ENCODE measurements at regions not wholly inside any gene's neighbourhood (a gene's known extent, or its start where the extent isn't known, plus 50 kb on each side); places are given as distances from the start of the nearest gene placed in this dataset.

DNA sequence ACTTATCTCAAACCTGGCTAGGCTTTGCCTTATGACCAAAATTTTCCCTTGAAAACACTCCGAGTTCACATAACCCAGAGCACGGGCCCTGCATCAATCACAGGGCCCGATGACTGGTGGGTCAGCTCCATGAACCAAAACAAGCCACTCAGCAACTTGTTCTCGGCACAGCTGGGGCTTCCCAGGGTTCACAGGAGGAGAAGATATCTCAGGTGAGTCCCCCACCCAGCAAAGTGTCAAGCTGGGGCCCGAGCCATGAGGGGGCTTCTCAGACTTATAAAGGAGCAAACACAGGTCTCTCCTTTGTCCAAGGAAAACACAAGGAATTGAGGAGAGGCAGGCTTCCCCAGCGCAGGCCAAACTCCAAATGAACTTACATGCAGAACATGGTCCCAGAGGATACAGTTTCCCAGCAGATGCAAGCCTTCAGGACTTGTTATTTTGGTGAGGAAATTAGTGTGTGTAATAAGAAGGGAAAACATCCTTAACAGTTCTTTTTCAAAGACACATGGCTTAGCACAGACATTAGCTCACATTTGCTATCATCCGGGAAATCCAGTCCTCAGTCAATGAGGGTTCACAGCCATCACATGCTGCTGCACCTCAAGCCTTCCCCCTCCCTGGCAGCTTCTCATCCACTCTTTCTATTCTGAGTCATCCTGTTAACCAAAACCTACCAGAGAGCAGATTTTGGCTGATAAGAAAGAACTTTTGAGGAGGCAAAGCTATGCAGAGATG lies 98.1 kb upstream of the NFIA start:
- peak; percentile 45 for DNase-seq (ENCODE audit: low read depth)

DNA sequence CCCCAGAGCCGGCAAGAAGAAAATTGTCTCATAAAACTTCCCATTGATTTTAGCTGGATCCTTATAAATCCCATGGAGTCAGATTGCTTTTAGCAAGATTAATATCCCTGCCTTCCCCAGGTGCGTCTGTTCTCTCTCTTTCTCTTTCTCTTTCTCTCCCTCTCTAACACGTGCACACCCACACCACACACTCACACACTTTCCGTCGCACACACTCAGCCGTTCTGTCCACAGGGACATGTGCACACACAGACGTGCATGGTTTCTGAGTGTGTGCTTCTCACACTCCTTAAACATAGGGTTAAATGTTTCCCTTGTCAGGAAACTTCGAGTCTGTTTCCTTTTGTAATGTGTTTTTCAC lies 98.7 kb upstream of the NFIA start:
- DNase-seq (ENCODE audit: low read depth): no peak

DNA sequence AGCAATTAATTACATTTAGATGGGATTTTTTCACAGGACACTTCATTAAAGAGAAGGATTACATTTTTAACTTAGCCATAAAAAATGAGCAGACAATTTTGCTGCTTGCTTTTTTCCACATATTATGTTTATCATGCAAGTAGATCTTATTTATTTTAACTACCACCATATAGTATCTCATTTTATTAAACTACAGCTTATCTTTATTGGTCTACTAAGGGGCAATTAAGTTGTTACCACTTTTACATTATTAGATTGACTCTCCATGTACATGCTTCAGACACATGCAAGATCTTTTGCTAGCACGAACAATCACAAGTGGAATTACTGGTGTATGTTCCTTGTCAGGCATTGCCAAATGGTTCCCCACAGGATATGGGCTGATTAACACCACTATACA lies 99.8 kb upstream of the NFIA start:
- no peak for DNase-seq (ENCODE audit: low read depth)

DNA sequence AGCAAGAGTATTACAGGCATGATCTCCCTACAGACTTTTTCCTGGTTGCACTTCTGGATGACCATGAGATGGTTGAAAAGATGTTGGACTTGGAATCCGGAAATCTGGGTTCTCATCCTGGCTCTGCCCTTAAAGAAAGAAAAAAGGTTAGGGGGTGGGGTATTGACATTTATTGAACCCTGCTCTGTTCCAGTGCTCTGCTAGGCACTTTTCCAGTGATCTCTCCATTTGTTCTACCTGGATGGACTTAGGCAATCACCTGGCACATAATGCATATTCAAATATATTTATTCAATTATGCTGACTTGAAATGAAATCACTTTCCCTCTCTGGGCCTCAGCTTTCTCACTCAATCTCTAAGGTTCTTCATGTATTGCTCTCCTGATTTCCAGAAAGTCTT lies 101.0 kb upstream of the NFIA start:
- no peak for DNase-seq (ENCODE audit: low read depth)

DNA sequence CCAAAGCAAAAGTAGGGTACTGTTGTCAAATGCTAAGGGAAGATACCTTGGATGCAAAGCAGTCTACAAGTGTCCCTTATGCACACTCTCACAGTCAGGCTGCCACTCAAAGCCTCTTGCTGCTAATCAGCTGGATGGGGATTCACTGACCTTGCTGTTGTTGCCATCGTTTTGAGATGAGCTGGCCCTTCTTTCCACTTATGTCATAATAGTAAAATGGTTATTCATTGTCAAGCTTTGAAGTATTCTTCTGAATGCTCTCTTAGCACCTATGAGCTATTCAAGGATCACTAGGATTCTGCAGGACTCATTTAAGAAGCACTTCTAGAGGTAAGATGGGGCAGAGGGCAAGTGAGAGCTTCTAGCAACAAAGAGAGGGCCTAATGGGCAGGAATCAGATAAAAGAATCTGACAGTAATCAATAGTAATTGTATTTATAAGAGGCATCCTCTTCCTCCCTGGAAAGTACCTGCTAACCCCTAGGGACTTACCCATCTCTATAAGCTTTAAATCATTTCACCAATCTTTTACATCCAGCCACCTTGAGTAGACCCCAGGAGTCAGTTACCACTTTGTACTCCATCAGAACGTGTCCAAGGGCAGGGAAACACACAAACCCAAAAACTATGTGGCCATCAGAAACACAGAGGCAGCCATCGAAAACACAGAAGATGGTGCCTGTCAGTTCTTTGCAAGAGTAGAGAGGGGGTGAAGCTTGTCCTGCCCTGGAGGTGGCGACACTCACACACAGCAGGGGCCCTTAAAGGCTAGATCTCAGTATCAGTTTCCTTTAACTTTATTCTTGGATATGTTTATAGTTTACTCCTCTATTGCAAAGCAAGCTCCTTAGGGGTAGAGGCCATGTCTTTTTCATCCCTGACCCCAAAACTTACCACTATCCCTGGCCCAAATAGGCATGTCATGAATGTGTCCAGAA lies 103.7 kb upstream of the NFIA start:
- peak; percentile 67 for DNase-seq (ENCODE audit: low read depth)

DNA sequence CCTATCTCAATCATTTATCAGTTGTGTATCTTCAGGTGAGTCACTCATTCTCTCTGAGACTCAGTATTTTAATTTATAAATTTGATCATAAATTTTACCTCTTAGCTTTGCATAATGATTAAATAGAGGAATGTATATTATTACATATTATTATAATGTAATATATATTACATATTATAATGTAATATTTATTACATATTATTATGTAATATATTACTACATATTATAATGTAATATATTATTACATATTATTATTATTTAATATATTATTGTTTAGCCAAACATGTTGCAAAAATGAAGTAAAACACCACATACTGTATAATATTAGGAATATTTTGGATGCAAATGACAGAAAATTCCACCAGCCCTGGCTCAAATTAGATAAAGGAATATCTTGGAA lies 104.7 kb upstream of the NFIA start:
- DNase-seq (ENCODE audit: low read depth): no peak

DNA sequence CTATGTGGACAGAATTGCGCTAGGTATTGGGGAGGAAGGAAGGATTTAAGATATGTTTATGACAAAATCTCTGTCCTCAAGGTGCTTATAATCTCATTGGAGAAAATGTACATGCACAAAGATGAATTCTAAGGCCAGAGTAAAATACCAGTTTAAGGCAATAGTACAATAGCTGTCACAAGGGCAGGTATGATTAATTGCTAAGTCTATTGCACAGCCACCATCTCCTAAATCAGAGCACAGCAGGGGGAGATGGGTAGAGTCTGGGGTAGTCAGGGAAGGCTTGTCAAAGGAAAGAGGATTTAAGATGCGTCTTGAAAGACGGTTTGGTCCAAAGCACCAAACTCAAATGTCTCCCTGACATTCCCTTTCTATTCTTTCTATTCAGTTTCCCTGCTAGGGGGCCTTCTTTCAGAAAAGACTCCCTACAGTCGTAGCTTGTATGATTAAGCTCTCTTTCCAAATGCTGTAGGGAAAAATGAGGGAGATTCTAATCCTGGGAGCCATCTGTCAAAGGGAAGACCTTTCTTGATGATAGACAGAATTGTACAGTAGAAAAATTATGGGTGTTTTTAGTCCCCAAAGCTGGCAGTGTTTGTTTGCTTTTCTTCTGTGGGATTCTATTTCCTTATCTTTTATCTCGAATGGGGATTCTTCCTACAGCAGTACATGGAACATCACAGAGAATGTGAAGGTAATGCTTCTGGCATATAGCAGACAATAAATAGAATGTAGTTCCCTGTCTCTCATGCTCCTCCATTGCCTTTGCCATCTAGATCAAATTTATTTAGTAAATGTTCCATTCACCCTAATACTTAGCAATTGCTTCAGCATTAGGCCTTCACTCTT lies 107.6 kb upstream of the NFIA start:
- no peak for DNase-seq (ENCODE audit: low read depth)

DNA sequence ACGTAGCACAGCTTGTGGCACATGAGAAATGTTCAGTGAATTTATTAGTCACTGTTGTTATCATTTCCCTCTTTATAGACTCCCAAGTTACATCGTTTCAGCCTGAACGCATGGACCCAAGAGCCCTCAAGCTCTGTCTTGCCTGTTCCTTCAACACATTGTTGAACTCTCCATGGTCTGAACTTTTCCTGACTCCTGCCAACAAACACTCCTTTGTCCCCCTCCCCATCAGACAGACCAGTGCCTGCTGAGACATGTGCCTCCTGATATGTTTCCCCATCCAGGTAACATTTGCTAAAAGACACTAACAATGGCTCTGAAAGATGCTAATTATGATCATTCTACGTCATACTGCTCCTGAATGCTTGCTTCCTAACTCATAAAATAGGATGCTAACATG lies 108.7 kb upstream of the NFIA start:
- no peak for DNase-seq (ENCODE audit: low read depth)

DNA sequence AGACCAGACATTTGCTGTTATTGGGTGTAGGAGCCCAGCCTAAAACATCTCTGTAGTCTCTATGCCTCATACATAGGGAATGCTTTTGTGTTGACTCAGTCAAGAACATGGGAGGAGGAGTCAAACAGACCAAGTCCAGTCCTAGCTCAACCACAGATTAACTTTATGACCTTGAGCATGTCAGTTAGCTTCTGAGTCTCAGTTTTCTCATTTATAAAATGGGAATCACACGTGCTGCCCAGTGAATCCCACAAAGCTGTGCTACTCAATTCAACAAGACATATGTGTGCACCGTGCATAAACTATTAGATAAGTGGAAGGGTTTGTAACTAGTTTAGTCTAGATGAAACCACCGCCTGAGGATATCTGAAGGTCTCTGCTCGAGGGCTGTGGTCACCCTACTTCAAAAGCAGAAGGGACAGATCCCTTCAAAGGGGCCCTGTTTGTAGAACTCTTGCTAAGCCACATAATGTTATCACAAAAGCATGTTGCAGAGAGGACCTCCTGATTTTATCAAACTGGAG lies 109.5 kb upstream of the NFIA start:
- DNase-seq (ENCODE audit: low read depth): peak; percentile 93

DNA sequence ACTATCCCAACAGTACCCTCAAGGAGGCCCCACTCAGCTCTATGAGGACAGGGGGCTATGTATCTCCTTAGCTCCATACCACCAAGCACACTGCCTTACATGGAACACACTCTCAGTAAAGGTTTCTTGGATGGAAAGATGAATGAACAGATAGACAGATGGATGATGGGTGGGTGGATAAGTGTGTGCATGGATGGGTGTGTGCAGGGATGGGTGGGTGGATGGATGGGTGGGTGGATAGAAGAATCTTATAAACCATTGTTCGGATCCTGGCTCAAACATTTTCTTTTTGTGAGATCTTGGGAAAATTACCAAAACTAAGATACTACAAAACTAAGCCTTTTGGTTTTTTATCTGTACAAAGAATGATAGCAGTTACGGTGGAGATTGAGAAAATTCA lies 111.0 kb upstream of the NFIA start:
- no peak for DNase-seq (ENCODE audit: low read depth)

DNA sequence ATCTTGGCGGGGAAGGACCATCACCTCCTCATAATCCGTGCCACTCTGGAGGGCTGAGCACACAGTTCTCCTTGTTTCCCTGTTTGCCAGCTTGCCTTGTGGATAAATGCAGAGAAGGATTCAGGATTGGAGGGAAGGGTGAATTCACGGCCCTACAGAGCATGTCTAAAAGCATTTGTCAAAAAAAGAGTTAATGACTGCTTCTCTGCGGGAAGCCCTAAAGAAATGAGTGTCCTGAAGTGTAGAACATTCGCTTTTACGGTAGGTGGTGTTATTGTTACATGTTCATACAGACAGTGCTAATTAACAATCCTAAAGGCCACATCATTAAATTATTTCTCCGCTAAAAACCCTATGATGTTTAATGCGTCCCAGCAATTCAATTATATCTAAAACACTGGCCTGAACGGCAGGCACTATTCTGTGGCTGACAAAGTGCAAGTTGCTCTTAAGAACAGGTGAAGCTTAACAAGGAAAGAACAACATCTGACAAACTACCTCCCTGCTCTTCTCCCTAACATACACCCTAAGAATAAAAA lies 112.3 kb upstream of the NFIA start:
- DNase-seq (ENCODE audit: low read depth): peak; percentile 38

DNA sequence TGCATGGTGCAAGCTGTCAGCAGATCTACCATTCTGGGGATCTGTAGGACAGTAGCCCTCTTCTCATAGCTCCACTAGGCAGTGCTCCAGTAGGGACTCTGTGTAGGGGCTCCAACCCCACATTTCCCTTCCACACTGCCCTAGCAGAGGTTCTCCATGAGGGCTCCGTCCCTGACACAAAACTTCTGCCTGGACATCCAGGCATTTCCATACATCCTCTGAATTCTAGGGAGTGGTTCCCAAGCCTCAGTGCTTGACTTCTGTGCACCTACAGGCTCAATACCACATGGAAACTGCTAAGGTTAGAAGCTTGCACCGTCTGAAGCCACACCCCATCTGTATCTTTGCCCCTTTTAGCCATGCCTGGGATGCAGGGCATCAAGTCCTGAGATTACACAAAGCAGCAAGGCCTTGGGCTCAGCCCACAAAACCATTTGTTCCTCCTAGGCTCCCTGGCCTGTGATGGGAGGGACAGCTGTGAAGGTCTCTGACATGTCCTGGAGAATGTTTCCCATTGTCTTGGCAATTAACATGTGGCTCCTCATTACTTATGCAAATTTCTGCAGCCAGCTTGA lies 117.0 kb upstream of the NFIA start:
- DNase-seq (ENCODE audit: low read depth): no peak

DNA sequence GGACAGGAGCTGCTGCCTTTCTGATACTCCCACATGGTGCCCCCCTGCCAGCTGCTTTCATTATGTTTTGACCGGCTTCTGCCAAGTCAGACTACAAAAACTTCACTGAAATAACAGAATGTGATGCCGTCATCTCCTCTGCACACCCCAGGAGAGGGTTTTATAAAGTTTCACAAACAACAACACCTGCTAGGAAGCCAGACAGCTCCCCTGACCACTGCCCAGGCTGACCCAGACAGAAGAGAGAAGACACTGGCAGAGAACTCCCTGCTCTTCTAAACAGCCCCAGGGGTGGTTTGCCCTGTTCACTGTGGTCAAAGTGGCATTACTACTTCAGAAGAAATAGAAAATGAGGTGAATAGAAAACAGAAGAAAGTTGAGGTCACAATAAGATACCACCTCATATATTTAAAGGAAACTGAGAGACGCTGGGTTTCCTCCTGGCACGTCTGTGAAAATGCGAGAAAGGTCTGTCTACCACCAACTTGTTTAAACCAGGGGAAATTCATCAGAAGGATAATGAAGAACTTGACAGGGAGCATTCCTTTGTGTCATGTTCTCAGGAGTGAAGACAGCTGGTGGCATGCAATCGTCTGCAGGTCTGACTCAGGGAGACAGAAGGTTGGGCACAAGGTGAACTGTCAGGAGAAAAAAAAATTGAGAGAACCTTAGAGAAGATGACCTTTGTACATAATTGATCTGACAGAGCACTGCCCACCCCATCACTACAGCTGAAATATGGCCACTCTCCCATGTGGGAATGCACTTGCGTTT lies 119.0 kb upstream of the NFIA start:
- no peak for DNase-seq (ENCODE audit: low read depth)

DNA sequence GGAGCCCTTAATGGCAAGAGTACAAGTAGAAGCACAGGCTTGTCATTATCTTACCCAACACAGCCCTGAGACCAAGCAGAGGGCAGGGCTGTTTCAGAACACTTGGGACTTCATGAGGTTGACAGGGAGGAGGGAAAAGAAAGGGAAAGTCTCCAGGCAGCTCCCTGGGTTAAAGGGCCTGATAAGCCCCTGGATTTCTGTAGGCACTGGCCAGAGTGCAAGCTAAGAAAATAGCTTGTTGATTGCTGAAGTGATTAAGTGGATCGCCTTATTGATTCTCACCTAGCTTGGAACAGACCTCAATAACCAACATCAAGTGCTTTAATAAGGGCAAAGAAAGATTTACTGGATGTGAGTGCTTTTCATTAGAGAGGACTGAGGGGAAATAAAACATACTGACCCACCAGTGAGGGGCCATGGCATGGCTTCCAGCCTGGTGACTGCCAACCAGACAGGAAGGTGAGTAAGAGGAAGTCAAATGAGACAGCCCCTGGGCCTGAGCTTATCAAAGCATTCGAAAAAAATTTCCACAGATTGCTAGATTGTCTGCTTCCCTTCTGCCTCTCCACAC lies 121.4 kb upstream of the NFIA start:
- peak; percentile 49 for DNase-seq (ENCODE audit: low read depth)

DNA sequence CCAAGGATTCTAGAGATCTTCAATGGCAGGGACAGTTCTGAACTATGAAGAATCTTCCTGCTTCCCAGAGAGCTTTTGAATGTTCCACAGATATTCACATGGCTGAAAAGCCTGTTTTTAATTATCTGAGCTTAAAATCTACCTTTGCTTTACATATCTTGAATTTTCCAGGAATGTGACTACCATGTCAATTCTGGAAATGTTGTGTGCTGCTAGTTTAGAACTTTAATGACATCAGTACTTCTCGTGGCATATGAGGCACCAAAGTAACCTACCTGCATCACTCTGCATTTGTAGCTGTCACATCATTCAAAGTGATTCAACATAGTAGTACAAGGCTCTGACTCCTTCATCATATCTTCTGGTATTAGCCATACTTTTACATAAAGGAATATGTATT lies 122.7 kb upstream of the NFIA start:
- no peak for DNase-seq (ENCODE audit: low read depth)

DNA sequence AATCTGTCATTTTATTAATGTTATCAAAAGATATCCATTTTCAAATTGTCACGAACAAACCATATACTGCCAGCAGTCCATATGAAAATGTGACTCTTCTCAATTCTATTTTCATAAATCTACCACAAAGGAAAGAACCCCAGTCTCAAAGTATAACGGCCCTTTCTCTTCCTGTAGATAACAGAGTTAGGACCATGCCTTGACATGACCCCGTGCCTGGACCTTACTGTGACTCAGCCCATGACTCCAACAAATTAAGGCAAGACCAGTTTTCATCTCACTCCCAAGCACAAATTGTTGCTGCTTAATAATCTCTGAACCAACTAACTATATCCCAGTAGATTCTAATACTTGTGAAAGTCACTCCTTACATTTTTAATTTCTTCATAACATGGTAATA lies 124.4 kb upstream of the NFIA start:
- no peak for DNase-seq (ENCODE audit: low read depth)

DNA sequence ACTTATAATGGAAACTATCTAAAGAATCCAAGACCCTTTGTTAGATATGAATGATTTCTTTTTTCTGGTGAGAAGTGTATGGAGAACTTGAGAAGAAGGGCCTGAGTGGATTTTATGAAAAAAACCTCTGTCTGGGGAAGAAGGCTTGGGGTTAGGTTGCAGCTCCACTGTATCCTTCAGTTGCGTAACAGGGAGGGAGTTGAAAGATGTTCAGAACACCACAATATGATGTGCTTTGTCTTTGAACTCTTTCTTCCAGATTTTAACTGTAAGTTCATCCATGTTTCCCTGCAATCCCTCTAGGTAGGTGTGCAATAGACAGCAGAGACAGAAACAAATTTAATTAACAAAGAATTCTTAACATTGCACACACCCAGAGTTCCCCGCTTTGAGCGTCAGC lies 125.8 kb upstream of the NFIA start:
- no peak for DNase-seq (ENCODE audit: low read depth)

DNA sequence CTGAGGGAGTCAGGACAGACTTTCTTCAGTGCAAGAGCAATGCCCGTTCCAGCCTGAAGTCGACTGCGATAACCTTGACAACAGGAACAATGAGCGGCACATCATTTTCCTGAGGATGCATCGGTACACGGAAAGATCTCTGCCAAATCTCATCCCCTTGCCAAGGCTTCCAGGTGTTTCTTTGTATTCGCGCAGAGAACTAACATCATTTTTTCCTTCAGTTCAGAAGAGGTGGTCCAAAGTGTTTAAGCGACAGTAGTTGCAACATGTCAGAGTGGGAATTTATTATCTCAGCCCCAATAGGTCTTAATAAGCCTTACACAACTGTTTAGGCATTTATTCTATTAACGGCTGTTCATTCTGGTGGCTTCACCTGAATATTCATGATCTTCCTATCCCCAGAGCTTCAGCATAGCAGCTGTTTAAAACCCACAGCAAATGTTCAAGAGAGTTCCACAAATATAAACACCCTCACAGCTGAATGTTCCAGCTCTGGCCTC lies 129.7 kb upstream of the NFIA start:
- DNase-seq (ENCODE audit: low read depth): no peak

DNA sequence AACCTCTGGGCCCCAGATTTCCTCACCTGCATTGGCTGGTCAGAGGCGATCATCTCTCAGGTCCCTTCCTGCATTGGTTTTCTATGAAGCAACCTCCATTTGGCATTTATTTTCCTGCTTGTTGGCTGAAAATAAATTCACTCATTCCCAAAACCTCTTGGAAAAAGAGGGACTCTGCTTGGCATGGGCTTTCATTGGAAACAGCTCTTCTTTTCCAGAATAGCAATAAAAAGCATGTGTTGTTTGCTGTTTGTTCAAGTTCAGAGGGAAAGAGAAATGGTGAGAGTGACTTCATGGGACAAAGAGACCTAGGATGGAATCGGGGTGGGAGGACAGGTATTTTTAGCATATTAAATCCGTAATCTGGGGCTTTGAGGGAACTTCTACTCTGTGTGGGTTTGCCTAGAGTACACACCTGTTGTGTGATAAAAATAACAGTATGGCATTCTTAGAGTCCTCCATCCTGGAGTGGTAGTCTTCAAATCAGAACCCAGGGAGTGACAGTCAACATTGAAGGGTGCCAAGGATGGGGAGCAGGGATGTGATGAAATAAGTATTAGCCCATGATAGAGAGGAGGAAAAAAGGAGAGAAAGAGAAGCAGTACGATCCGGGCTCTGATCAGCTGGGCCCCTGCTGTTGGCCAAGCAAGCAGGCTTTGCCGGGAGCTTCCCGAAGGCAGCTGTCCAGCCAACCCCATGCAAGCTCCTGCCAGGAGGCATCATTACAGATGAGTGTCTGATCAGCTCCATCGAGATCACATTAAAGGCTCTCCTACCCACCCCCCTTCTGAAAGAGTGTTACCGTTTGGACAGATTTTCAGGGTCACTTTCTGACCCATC lies 131.9 kb upstream of the NFIA start:
- DNase-seq (ENCODE audit: low read depth): no peak

DNA sequence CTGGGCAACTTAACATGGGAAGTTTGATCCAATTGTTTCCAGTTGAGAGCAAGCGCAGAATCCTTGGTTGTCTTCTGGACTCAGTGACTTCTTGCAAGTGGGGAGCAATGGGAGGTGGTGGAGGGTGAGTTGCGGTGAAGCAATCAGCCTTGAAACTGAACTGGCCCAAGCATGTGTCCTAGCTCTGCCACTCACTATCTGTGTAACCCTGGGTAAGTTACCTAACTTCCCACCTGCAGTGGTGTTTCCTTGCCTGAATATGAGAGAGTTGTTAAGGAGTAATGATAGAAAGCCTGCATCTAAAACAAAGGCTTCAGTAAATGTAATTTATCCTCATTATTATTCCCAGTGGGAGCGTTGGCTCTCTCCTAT lies 132.5 kb upstream of the NFIA start:
- no peak for DNase-seq (ENCODE audit: low read depth)
